IMR-90 (cell line): ENCODE measurements at regions not wholly inside any gene's neighbourhood (a gene's known extent, or its start where the extent isn't known, plus 50 kb on each side); places are given as distances from the start of the nearest gene placed in this dataset.
"Not testable (repeated sequence)": the region's sequence is repeated elsewhere in the genome, so short reads cannot be mapped to it uniquely, and the experiment has no call there.

Experiments
- ATAC-seq: fragments of 200-7000 bp; cut with Tn5 transposase; 2 replicates; pipeline ENCODE4 v1.9.1; 2020; ENCODE audit warnings: low read depth, mild to moderate bottlenecking, moderate library complexity
- BruUV-seq: library from RNA; stranded (reverse); fragments of 400-500 nt; replicated peaks from 2 replicates; lab custom pipeline; 2021; lab: Mats Ljungman, UMichigan
- CTCF ChIA-PET: fragments of 300-600 bp; formaldehyde crosslinking; extraction: SDS; loops from one replicate; lab custom pipeline; 2021; ENCODE audit warnings: antibody characterized with exemption; lab: Yijun Ruan, JAX
- POLR2A ChIA-PET: fragments of 300-600 bp; sonication (Branson Sonifier 250); formaldehyde crosslinking; loops from one replicate; lab custom pipeline; 2022; ENCODE audit warnings: antibody characterized with exemption; ENCODE audit not compliant: unreplicated experiment; lab: Charles Lee
- DNase-seq: peaks from one replicate; pipeline ENCODE4 v3.0.0; 2013
- H2AFZ ChIP-seq: replicated peaks from 2 replicates; pipeline ENCODE3; 2013; ENCODE audit warnings: low read length, mild to moderate bottlenecking; ENCODE audit not compliant: poor library complexity
- H2AK5ac ChIP-seq: 2 replicates; pipeline ENCODE4 v1.6.1; 2013; ENCODE audit warnings: low read depth, low read length, inconsistent platforms
- H2AK9ac ChIP-seq: replicated peaks from 2 replicates; pipeline ENCODE3; 2013; ENCODE audit warnings: mild to moderate bottlenecking, low read depth, low read length, moderate library complexity; ENCODE audit not compliant: poor library complexity
- H2BK120ac ChIP-seq: 2 replicates; pipeline ENCODE4 v1.6.1; 2013; ENCODE audit warnings: low read depth, low read length, inconsistent platforms
- H2BK15ac ChIP-seq: 3 replicates; pipeline ENCODE4 v1.6.1; 2013; ENCODE audit warnings: low read depth, low read length, inconsistent platforms
- H2BK20ac ChIP-seq: 2 replicates; pipeline ENCODE4 v1.6.1; 2013; ENCODE audit warnings: low read depth, mild to moderate bottlenecking, inconsistent platforms, low read length, moderate library complexity
- H2BK5ac ChIP-seq: 2 replicates; pipeline ENCODE4 v1.6.1; 2013; ENCODE audit warnings: mild to moderate bottlenecking, low read depth, low read length, inconsistent platforms; ENCODE audit not compliant: poor library complexity, severe bottlenecking
- H3K14ac ChIP-seq: replicated peaks from 2 replicates; pipeline ENCODE4 v1.6.1; 2013; ENCODE audit warnings: low read depth, low read length, inconsistent platforms
- H3K18ac ChIP-seq: 2 replicates; pipeline ENCODE4 v1.6.1; 2013; ENCODE audit warnings: low read depth, low read length, control low read depth
- H3K23ac ChIP-seq: 2 replicates; pipeline ENCODE4 v1.6.1; 2013; ENCODE audit warnings: low read depth, low read length, inconsistent platforms
- H3K27ac ChIP-seq: 2 replicates; pipeline ENCODE4 v1.5.1; 2013; ENCODE audit warnings: mild to moderate bottlenecking, control low read depth, low read length; ENCODE audit not compliant: insufficient read depth
- H3K27me3 ChIP-seq: 2 replicates; pipeline ENCODE4 v1.6.1; 2013; ENCODE audit warnings: low read length; ENCODE audit not compliant: control insufficient read depth, insufficient read depth
- H3K36me3 ChIP-seq: 2 replicates; pipeline ENCODE4 v1.6.1; 2013; ENCODE audit warnings: low read length, mixed read lengths; ENCODE audit not compliant: control insufficient read depth, insufficient read depth
- H3K4ac ChIP-seq: 2 replicates; pipeline ENCODE4 v1.6.1; 2013; ENCODE audit warnings: low read depth, low read length, inconsistent platforms
- H3K4me1 ChIP-seq: 2 replicates; pipeline ENCODE4 v1.6.1; 2013; ENCODE audit warnings: low read length, mixed read lengths; ENCODE audit not compliant: control insufficient read depth, insufficient read depth
- H3K4me2 ChIP-seq: 2 replicates; pipeline ENCODE4 v1.6.1; 2013; ENCODE audit warnings: low read depth, mild to moderate bottlenecking, control low read depth, low read length, moderate library complexity
- H3K4me3 ChIP-seq: 2 replicates; pipeline ENCODE4 v1.5.1; 2013; ENCODE audit warnings: low read depth, mild to moderate bottlenecking, control low read depth, low read length, moderate library complexity; ENCODE audit not compliant: insufficient read depth
- H3K56ac ChIP-seq: 2 replicates; pipeline ENCODE4 v1.6.1; 2013; ENCODE audit warnings: low read length, inconsistent platforms; ENCODE audit not compliant: insufficient read depth; ENCODE audit errors: extremely low read depth
- H3K79me1 ChIP-seq, 2 experiments: 2 replicates each; pipeline ENCODE4 v1.6.1; 2013; ENCODE audit warnings: low read length in 2 of 2, inconsistent platforms in 1 of 2, low read depth in 1 of 2
- H3K9ac ChIP-seq: 2 replicates; pipeline ENCODE4 v1.6.1; 2013; ENCODE audit warnings: low read depth, low read length, control low read depth
- H3K9me1 ChIP-seq: 2 replicates; pipeline ENCODE4 v1.6.1; 2013; ENCODE audit warnings: low read length, inconsistent platforms; ENCODE audit not compliant: insufficient read depth
- H3K9me3 ChIP-seq: 2 replicates; pipeline ENCODE4 v1.6.1; 2013; ENCODE audit warnings: low read length; ENCODE audit not compliant: control insufficient read depth, insufficient read depth
- H4K20me1 ChIP-seq: 2 replicates; pipeline ENCODE4 v1.6.1; 2013; ENCODE audit warnings: low read length, inconsistent platforms; ENCODE audit not compliant: insufficient read depth
- H4K5ac ChIP-seq: 2 replicates; pipeline ENCODE4 v1.6.1; 2013; ENCODE audit warnings: mild to moderate bottlenecking, low read depth, low read length, control low read depth
- H4K8ac ChIP-seq, 2 experiments: 2 replicates each; pipeline ENCODE4 v1.6.1; 2013; ENCODE audit warnings: low read depth in 2 of 2, low read length in 2 of 2, control low read depth in 1 of 2, inconsistent platforms in 1 of 2
- H4K91ac ChIP-seq: 2 replicates; pipeline ENCODE4 v1.6.1; 2013; ENCODE audit warnings: low read depth, low read length, inconsistent platforms; ENCODE audit not compliant: insufficient read depth
- WGBS, 2 experiments: methylation state at CpG; one replicate each; pipeline versions ENCODE4 v1.1.5 to v1.1.7; 2013; ENCODE audit warnings: missing lambda C conversion rate in 2 of 2; ENCODE audit not compliant: insufficient read length in 1 of 2; ENCODE audit errors: extremely low coverage in 2 of 2; 5-methylcytosine and 5-hydroxymethylcytosine counted together
- dilution Hi-C: fragments of 300-500 bp; cut with HindIII; formaldehyde crosslinking; loops from one replicate; pipeline ENCODE4 v1.14.3; 2018; ENCODE audit warnings: low sequenced_read_pairs; ENCODE audit not compliant: unreplicated experiment
- in situ Hi-C: fragments of 300-500 bp; cut with MboI; formaldehyde crosslinking; loops from 3 replicates; pipeline ENCODE4 v1.14.3; 2019; ENCODE audit warnings: low sequenced_read_pairs, inconsistent platforms, mixed read lengths
- intact Hi-C: fragments of 100-400 bp; cut with micrococcal nuclease; formaldehyde crosslinking; loops from 2 replicates; pipeline ENCODE4 v1.10.0; 2022

GRCh38 chr20:29411458-29411820 lies 1846.0 kb upstream of the DEFB115 start:
- H4K20me1 ChIP-seq, H3K14ac ChIP-seq, H3K4me1 ChIP-seq, H3K36me3 ChIP-seq, H3K27ac ChIP-seq, H3K18ac ChIP-seq, BruUV-seq, H3K4me3 ChIP-seq, POLR2A ChIA-PET, H3K56ac ChIP-seq, H3K9me1 ChIP-seq, dilution Hi-C loops, H3K23ac ChIP-seq, DNase-seq, H3K4ac ChIP-seq, H3K27me3 ChIP-seq, ATAC-seq, H2BK15ac ChIP-seq, H4K8ac ChIP-seq, H4K5ac ChIP-seq, H2AFZ ChIP-seq, in situ Hi-C loops, H2BK5ac ChIP-seq, intact Hi-C loops, H2AK5ac ChIP-seq, CTCF ChIA-PET, H2BK120ac ChIP-seq, H2BK20ac ChIP-seq, H3K79me1 ChIP-seq, H2AK9ac ChIP-seq, H4K91ac ChIP-seq, H3K9ac ChIP-seq, H3K4me2 ChIP-seq: not testable (repeated sequence)
- WGBS, 2 experiments, result 48% methylated on average over 6 of the region's 30 CpGs; no CpG with 5 or more reads in 1 of the 2 experiments
- H3K9me3 ChIP-seq, result peaks cover 28% of the 10 kb centered on the region
